K562 (cell line): ENCODE measurements at regions not wholly inside any gene's neighbourhood (a gene's known extent, or its start where the extent isn't known, plus 50 kb on each side); places are given as distances from the start of the nearest gene placed in this dataset.

Experiments used
- ATAC-seq: fragments of 200-7000 bp; cut with Tn5 transposase; 3 replicates; pipeline ENCODE4 v1.9.1; 2020; ENCODE audit warnings: moderate library complexity
- BruUV-seq: library from RNA; stranded (reverse); fragments of 400-500 nt; replicated peaks from 2 replicates; lab custom pipeline; 2021; lab: Mats Ljungman, UMichigan
- CTCF ChIA-PET: fragments of 300-600 bp; formaldehyde crosslinking; extraction: SDS; loops from one replicate; lab custom pipeline; 2021; ENCODE audit warnings: low intra/inter-chr PET ratio; lab: Yijun Ruan, JAX
- POLR2A ChIA-PET: fragments of 300-600, 350-650 bp; sonication (Branson Sonifier 250); formaldehyde crosslinking; extraction: SDS; loops from one replicate; lab custom pipeline; 2021; ENCODE audit warnings: antibody characterized with exemption, inconsistent platforms; lab: Yijun Ruan, JAX
- DNase-seq, 4 experiments: peaks; one replicate each; pipeline versions ENCODE4 v3.0.0 to v3.0.0-alpha.2; 2011 to 2018; ENCODE audit warnings: low spot score in 3 of 4, mixed read lengths in 3 of 4; ENCODE audit errors: extremely low read depth in 1 of 4
- FAIRE-seq: peaks from 2 replicates; lab custom pipeline; 2011; peaks lifted over from hg19 to GRCh38; lab: Jason Lieb, UNC
- H2AFZ ChIP-seq: 2 replicates; pipeline ENCODE4 v1.6.0; 2011; ENCODE audit warnings: low read depth, low read length, control low read depth, inconsistent platforms
- H3K27ac ChIP-seq: fragments of 200-600 bp; 3 replicates; pipeline ENCODE4 v1.8.0; 2011; ENCODE audit warnings: low read depth, mild to moderate bottlenecking, control low read depth, inconsistent platforms, low read length, moderate library complexity, mixed read lengths; ENCODE audit errors: extremely low read depth
- H3K27me3 ChIP-seq, 2 experiments: fragments of 300-600 bp in 1 of 2; 2 replicates in 1 of 2; 3 replicates in 1 of 2; pipeline versions ENCODE4 v1.6.0 to v1.8.0; 2011; ENCODE audit warnings: inconsistent platforms in 2 of 2, low read length in 2 of 2, mild to moderate bottlenecking in 1 of 2, mixed read lengths in 1 of 2, moderate library complexity in 1 of 2; ENCODE audit not compliant: control insufficient read depth in 2 of 2, insufficient read depth in 2 of 2
- H3K36me3 ChIP-seq: fragments of 300-600 bp; 3 replicates; pipeline ENCODE4 v1.8.0; 2011; ENCODE audit warnings: mild to moderate bottlenecking, low read length, inconsistent platforms; ENCODE audit not compliant: control insufficient read depth, insufficient read depth
- H3K4me1 ChIP-seq, 2 experiments: fragments of 200-600 bp in 1 of 2; replicated peaks in 1 of 2; 2 replicates in 1 of 2; 3 replicates in 1 of 2; pipeline versions ENCODE4 v1.5.1 to v1.8.0; 2011; ENCODE audit warnings: inconsistent platforms in 2 of 2, low read length in 2 of 2, mild to moderate bottlenecking in 1 of 2, mixed read lengths in 1 of 2, moderate library complexity in 1 of 2; ENCODE audit not compliant: control insufficient read depth in 2 of 2, insufficient read depth in 2 of 2
- H3K4me2 ChIP-seq: 2 replicates; pipeline ENCODE4 v1.6.1; 2011; ENCODE audit warnings: low read length, control low read depth, inconsistent platforms, mixed read lengths; ENCODE audit not compliant: insufficient read depth
- H3K4me3 ChIP-seq: fragments of 200-600 bp; sonication (generic), shearing (Covaris generic); 2 replicates; pipeline ENCODE4 v1.5.1; 2016; ENCODE audit warnings: control low read depth, inconsistent platforms
- H3K79me2 ChIP-seq: fragments of 200-600 bp; 3 replicates; pipeline ENCODE4 v1.8.0; 2011; ENCODE audit warnings: low read length, inconsistent platforms; ENCODE audit not compliant: control insufficient read depth, insufficient read depth
- H3K9ac ChIP-seq, 2 experiments: 2 replicates each; pipeline versions ENCODE4 v1.6.0 to v1.6.1; 2011; ENCODE audit warnings: low read depth in 2 of 2, low read length in 2 of 2, control low read depth in 1 of 2, inconsistent platforms in 1 of 2, mild to moderate bottlenecking in 1 of 2, mixed read lengths in 1 of 2; ENCODE audit not compliant: insufficient read depth in 1 of 2
- H3K9me1 ChIP-seq: one replicate; pipeline ENCODE4 v1.6.0; 2011; ENCODE audit warnings: inconsistent platforms, mild to moderate bottlenecking, low read length, moderate library complexity; ENCODE audit not compliant: control insufficient read depth, insufficient read depth
- H3K9me3 ChIP-seq: replicated peaks from 2 replicates; pipeline ENCODE4 v1.5.1; 2011; ENCODE audit warnings: low read depth, low read length, inconsistent platforms; ENCODE audit not compliant: control insufficient read depth, insufficient read depth
- H4K20me1 ChIP-seq: replicated peaks from 2 replicates; pipeline ENCODE4 v1.6.1; 2011; ENCODE audit warnings: low read length, inconsistent platforms, mixed read lengths; ENCODE audit not compliant: control insufficient read depth, insufficient read depth
- ARID4B ChIP-seq: sonication (generic); formaldehyde crosslinking; IDR thresholded peaks from 2 replicates; pipeline ENCODE4 v1.8.0; 2022; ENCODE audit warnings: mild to moderate bottlenecking, missing genetic modification reagents
- CHAMP1 ChIP-seq: fragments of 450-650 bp; IDR thresholded peaks from 2 replicates; pipeline ENCODE4 v1.6.1; 2016; ENCODE audit warnings: mild to moderate bottlenecking
- E2F8 ChIP-seq: fragments of 450-650 bp; IDR thresholded peaks from 2 replicates; pipeline ENCODE4 v1.7.1; 2018; ENCODE audit warnings: mild to moderate bottlenecking, low read depth; ENCODE audit not compliant: partially characterized antibody
- MAX ChIP-seq: sonication (generic); formaldehyde crosslinking; IDR thresholded peaks from 2 replicates; pipeline ENCODE4 v1.9.0; 2022; ENCODE audit warnings: mild to moderate bottlenecking, missing genetic modification reagents
- MEF2A ChIP-seq: IDR thresholded peaks from 2 replicates; pipeline ENCODE4 v1.6.1; 2011; ENCODE audit warnings: low read depth, mild to moderate bottlenecking, low read length, moderate library complexity; ENCODE audit not compliant: control insufficient read depth
- PHF20 ChIP-seq: fragments of 450-650 bp; IDR thresholded peaks from 2 replicates; pipeline ENCODE4 v1.6.1; 2018; ENCODE audit not compliant: partially characterized antibody
- VEZF1 ChIP-seq: fragments of 200-800 bp; sonication (Bioruptor generic); IDR thresholded peaks from 2 replicates; pipeline ENCODE4 v1.6.1; 2017; ENCODE audit warnings: missing genetic modification characterization, missing compliant biosample characterization
- ZBTB43 ChIP-seq: sonication (generic); formaldehyde crosslinking; IDR thresholded peaks from 2 replicates; pipeline ENCODE4 v1.8.0; 2023; ENCODE audit warnings: mild to moderate bottlenecking, missing genetic modification reagents
- ZFP30 ChIP-seq: fragments of 250-450 bp; sonication (Bioruptor Pico); IDR thresholded peaks from 2 replicates; pipeline ENCODE4 v1.8.0; 2022; ENCODE audit warnings: moderate library complexity, mild to moderate bottlenecking, inconsistent platforms, borderline replicate concordance
- WGBS: fragments of 100-300 bp; shearing (Covaris generic); methylation state at CpG from one replicate; pipeline ENCODE4 v1.1.6; 2016; ENCODE audit warnings: low coverage, mixed read lengths; ENCODE audit not compliant: insufficient coverage; ENCODE audit errors: missing lambda C conversion rate; 5-methylcytosine and 5-hydroxymethylcytosine counted together
- in situ Hi-C: fragments of 300-500 bp; cut with MboI; formaldehyde crosslinking; loops from 4 replicates; pipeline ENCODE4 v1.15.0; 2018; ENCODE audit warnings: inconsistent platforms, mixed read lengths
- intact Hi-C: fragments of 100-400 bp; cut with micrococcal nuclease; formaldehyde crosslinking; loops from 2 replicates; pipeline ENCODE4 v1.14.2; 2022

- ChIA-PET POLR2A (no interaction called here), CTCF (no interaction called here)
- in situ Hi-C loops (no loop called here), intact Hi-C loops (no loop called here)
- H3K36me3 ChIP-seq, result no peaks in the 10 kb centered on the region
- no peak for DNase-seq
- no peaks in the 10 kb centered on the region for H3K79me2 ChIP-seq
- H3K27ac ChIP-seq, result no peak overlapping the region
- ATAC-seq, result no peak
- H3K9me3 ChIP-seq, result no peaks in the 10 kb centered on the region
- H2AFZ ChIP-seq, result no peak overlapping the region
- no peaks in the 10 kb centered on the region for H3K4me1 ChIP-seq
- H3K27me3 ChIP-seq, result peaks cover 4 to 34% of the 10 kb centered on the region in 2 experiments; a peak in 3 of 5 replicates
- WGBS, result 2% methylated on average over 13 of the region's 13 CpGs
- H3K4me2 ChIP-seq, result no peak overlapping the region
- BruUV-seq, result no TSS peak
- no peaks in the 10 kb centered on the region; the same call in 1 of the 2 replicates for H4K20me1 ChIP-seq
- H3K9ac ChIP-seq, result no peak overlapping the region
- H3K4me3 ChIP-seq, result no peak overlapping the region
- no peak for FAIRE-seq
- H3K9me1 ChIP-seq, result no peaks in the 10 kb centered on the region
- TF ChIP-seq MAX (no peak), MEF2A (no peak), PHF20 (no peak), ZFP30 (CRISPR knock-in tag) (no peak), CHAMP1 (no peak), ZBTB43 (CRISPR knock-in tag) (no peak), VEZF1 (CRISPR knock-in tag) (no peak), ARID4B (CRISPR knock-in tag) (no peak), E2F8 (no peak)
Measured at GRCh38 chr5:2657151-2657550, 94.3 kb downstream of the IRX2 start.
